NT2/D1 (cell line): ENCODE measurements at regions not wholly inside any gene's neighbourhood (a gene's known extent, or its start where the extent isn't known, plus 50 kb on each side); places are given as distances from the start of the nearest gene placed in this dataset.

ENCODE experiments used
- DNase-seq: peaks from one replicate; pipeline ENCODE4 v3.0.0-alpha.2; 2011; ENCODE audit warnings: low read depth, low spot score
- H3K27me3 ChIP-seq: 2 replicates; pipeline ENCODE4 v1.6.0; 2011; ENCODE audit warnings: mild to moderate bottlenecking; ENCODE audit not compliant: insufficient read length, insufficient read depth
- H3K36me3 ChIP-seq: 2 replicates; pipeline ENCODE4 v1.6.1; 2011; ENCODE audit warnings: mild to moderate bottlenecking, low read length, mixed read lengths; ENCODE audit not compliant: insufficient read depth, insufficient read length
- H3K4me1 ChIP-seq: 2 replicates; pipeline ENCODE4 v1.5.1; 2011; ENCODE audit not compliant: insufficient read depth, insufficient read length
- H3K4me3 ChIP-seq: 2 replicates; pipeline ENCODE4 v1.5.1; 2011; ENCODE audit warnings: low read depth; ENCODE audit not compliant: insufficient read length
- H3K9ac ChIP-seq: 2 replicates; pipeline ENCODE4 v1.6.0; 2011; ENCODE audit warnings: low read depth; ENCODE audit not compliant: insufficient read length
- H3K9me3 ChIP-seq: 2 replicates; pipeline ENCODE4 v1.5.1; 2011; ENCODE audit warnings: mild to moderate bottlenecking, low read length; ENCODE audit not compliant: insufficient read depth
- SUZ12 ChIP-seq: IDR thresholded peaks from 2 replicates; pipeline ENCODE4 v1.6.1; 2011; ENCODE audit not compliant: insufficient read length, insufficient read depth; ENCODE audit errors: extremely low read depth
- YY1 ChIP-seq: IDR thresholded peaks from 2 replicates; pipeline ENCODE4 v1.6.1; 2011; ENCODE audit not compliant: insufficient read length, insufficient read depth
- ZNF274 ChIP-seq: IDR thresholded peaks from 2 replicates; pipeline ENCODE4 v1.6.1; 2011; ENCODE audit warnings: mild to moderate bottlenecking, low read depth, low read length

GRCh38 chr3:82087958-82088357 is 326.5 kb upstream of the GBE1 start:
- Histone ChIP-seq H3K4me3 (no peak overlapping the region), H3K9ac (no peak overlapping the region), H3K4me1 (no peaks in the 10 kb centered on the region), H3K36me3 (no peaks in the 10 kb centered on the region), H3K9me3 (no peaks in the 10 kb centered on the region), H3K27me3 (no peaks in the 10 kb centered on the region)
- no peak for DNase-seq
- TF ChIP-seq ZNF274 = no peak
- TF ChIP-seq SUZ12 = no peak
- TF ChIP-seq YY1 = no peak

GRCh38 chr3:82085851-82086475 is 324.5 kb upstream of the GBE1 start:
- TF ChIP-seq SUZ12 = no peak
- no peak for TF ChIP-seq YY1
- Histone ChIP-seq H3K4me3 (no peak overlapping the region), H3K9ac (no peak overlapping the region), H3K9me3 (no peaks in the 10 kb centered on the region), H3K36me3 (no peaks in the 10 kb centered on the region), H3K27me3 (no peaks in the 10 kb centered on the region), H3K4me1 (no peaks in the 10 kb centered on the region)
- DNase-seq = no peak

GRCh38 chr3:82085356-82085755 is 323.9 kb upstream of the GBE1 start:
- H3K36me3 ChIP-seq = no peaks in the 10 kb centered on the region
- H3K4me1 ChIP-seq = no peaks in the 10 kb centered on the region
- no peak for DNase-seq
- H3K9ac ChIP-seq = no peak overlapping the region
- H3K27me3 ChIP-seq = no peaks in the 10 kb centered on the region
- no peak overlapping the region for H3K4me3 ChIP-seq
- no peak for TF ChIP-seq SUZ12
- no peak for TF ChIP-seq ZNF274
- no peak for TF ChIP-seq YY1
- no peaks in the 10 kb centered on the region for H3K9me3 ChIP-seq

GRCh38 chr3:82084824-82085223 is 323.4 kb upstream of the GBE1 start:
- Histone ChIP-seq H3K9ac (no peak overlapping the region), H3K9me3 (no peaks in the 10 kb centered on the region), H3K27me3 (no peaks in the 10 kb centered on the region), H3K36me3 (no peaks in the 10 kb centered on the region), H3K4me1 (no peaks in the 10 kb centered on the region), H3K4me3 (no peak overlapping the region)
- no peak for DNase-seq
- TF ChIP-seq SUZ12 (no peak), YY1 (no peak), ZNF274 (no peak)

GRCh38 chr3:82082796-82083195 is 321.4 kb upstream of the GBE1 start:
- Histone ChIP-seq H3K36me3 (no peaks in the 10 kb centered on the region), H3K27me3 (no peaks in the 10 kb centered on the region), H3K4me3 (no peak overlapping the region), H3K9me3 (no peaks in the 10 kb centered on the region), H3K9ac (no peak overlapping the region), H3K4me1 (no peaks in the 10 kb centered on the region)
- TF ChIP-seq ZNF274 (no peak), SUZ12 (no peak), YY1 (no peak)
- DNase-seq = no peak

- H3K4me1 ChIP-seq = no peaks in the 10 kb centered on the region
- H3K36me3 ChIP-seq = no peaks in the 10 kb centered on the region
- no peak overlapping the region for H3K4me3 ChIP-seq
- no peak overlapping the region for H3K9ac ChIP-seq
- no peak for TF ChIP-seq YY1
- no peak for TF ChIP-seq SUZ12
- TF ChIP-seq ZNF274 = no peak
- no peaks in the 10 kb centered on the region for H3K9me3 ChIP-seq
- no peak for DNase-seq
- no peaks in the 10 kb centered on the region for H3K27me3 ChIP-seq
Measured at GRCh38 chr3:82081351-82081750, 319.9 kb upstream of the GBE1 start.

- DNase-seq = no peak
- Histone ChIP-seq H3K9ac (no peak overlapping the region), H3K4me3 (no peak overlapping the region), H3K27me3 (no peaks in the 10 kb centered on the region), H3K4me1 (no peaks in the 10 kb centered on the region), H3K9me3 (no peaks in the 10 kb centered on the region), H3K36me3 (no peaks in the 10 kb centered on the region)
- TF ChIP-seq YY1 = no peak
- no peak for TF ChIP-seq SUZ12
- TF ChIP-seq ZNF274 = no peak
Measured at GRCh38 chr3:82080792-82081191, 319.3 kb upstream of the GBE1 start.

GRCh38 chr3:82080261-82080660 is 318.8 kb upstream of the GBE1 start:
- H3K36me3 ChIP-seq = no peaks in the 10 kb centered on the region
- no peak overlapping the region for H3K4me3 ChIP-seq
- H3K9ac ChIP-seq = no peak overlapping the region
- no peak for DNase-seq
- no peaks in the 10 kb centered on the region for H3K4me1 ChIP-seq
- TF ChIP-seq SUZ12 (no peak), ZNF274 (no peak), YY1 (no peak)
- no peaks in the 10 kb centered on the region for H3K9me3 ChIP-seq
- H3K27me3 ChIP-seq = no peaks in the 10 kb centered on the region
